ENCODE measurements at regions not wholly inside any gene's neighbourhood (a gene's known extent, or its start where the extent isn't known, plus 50 kb on each side); places are given as distances from the start of the nearest gene placed in this dataset.

DNA sequence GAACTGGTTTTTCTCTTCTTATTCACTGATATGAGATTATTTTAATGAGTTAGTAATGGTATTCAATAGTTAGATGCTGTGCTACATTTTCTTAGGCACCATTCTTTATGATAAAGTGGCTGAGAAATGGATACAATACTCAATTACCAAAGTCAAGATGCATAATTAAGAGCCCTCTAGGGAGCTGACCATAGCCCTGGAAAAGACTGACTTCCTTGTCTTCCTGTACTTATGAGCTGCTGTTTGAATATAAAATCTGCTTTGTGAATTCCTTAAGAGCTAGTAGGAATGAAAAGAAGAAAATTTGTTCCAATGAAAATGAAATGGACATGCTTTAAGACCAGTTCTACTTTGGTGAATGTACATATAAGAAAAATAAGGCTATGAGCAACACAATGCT, 452.3 kb downstream of the KCNA4 start:
- Histone ChIP-seq H3F3A (ENCODE audit: insufficient read depth) (no peaks in the 10 kb centered on the region), H2AFZ (ENCODE audit: low read depth, low read length, severe bottlenecking) (no peak overlapping the region), H3K27ac (ENCODE audit: low read depth, low read length) (no peak overlapping the region), H3K9ac (ENCODE audit: low read length) (no peak overlapping the region), H3K9me3 (ENCODE audit: insufficient read depth, low read length) (no peaks in the 10 kb centered on the region), H3K27me3 (ENCODE audit: low read length) (no peaks in the 10 kb centered on the region), H3K9me2 (replicated peaks; ENCODE audit: insufficient read depth, low read length) (no peaks in the 10 kb centered on the region), H3K4me3 (ENCODE audit: insufficient read depth, low read length, poor library complexity, severe bottlenecking) (no peak overlapping the region), H3K79me2 (ENCODE audit: insufficient read depth, low read length) (no peaks in the 10 kb centered on the region), H4K20me1 (ENCODE audit: low read depth, low read length) (no peaks in the 10 kb centered on the region), H3K36me3 (ENCODE audit: low read length) (no peaks in the 10 kb centered on the region), H3K4me2 (ENCODE audit: low read depth, low read length, poor library complexity, severe bottlenecking) (no peak overlapping the region)
- no peak for TF ChIP-seq EZH2phosphoT487 (conservative IDR thresholded peaks at IDR 0.05; ENCODE audit: low read length)

- no peak overlapping the region for H3K9ac ChIP-seq (ENCODE audit: low read length)
- H3K9me2 ChIP-seq (replicated peaks; ENCODE audit: insufficient read depth, low read length), result no peaks in the 10 kb centered on the region
- H4K20me1 ChIP-seq (ENCODE audit: low read depth, low read length), result no peaks in the 10 kb centered on the region
- H3K9me3 ChIP-seq (ENCODE audit: insufficient read depth, low read length), result no peaks in the 10 kb centered on the region
- no peak for TF ChIP-seq CTCF (IDR thresholded peaks at IDR 0.05; ENCODE audit: insufficient read depth, low read length, poor library complexity, severe bottlenecking)
- no peak for TF ChIP-seq EZH2phosphoT487 (conservative IDR thresholded peaks at IDR 0.05; ENCODE audit: low read length)
- no peaks in the 10 kb centered on the region for H3K79me2 ChIP-seq (ENCODE audit: insufficient read depth, low read length)
- no peak overlapping the region for H3K4me2 ChIP-seq (ENCODE audit: low read depth, low read length, poor library complexity, severe bottlenecking)
- H2AFZ ChIP-seq (ENCODE audit: low read depth, low read length, severe bottlenecking), result no peak overlapping the region
- no peak overlapping the region for H3K4me3 ChIP-seq (ENCODE audit: insufficient read depth, low read length, poor library complexity, severe bottlenecking)
- H3K27ac ChIP-seq (ENCODE audit: low read depth, low read length), result no peak overlapping the region
- H3K27me3 ChIP-seq (ENCODE audit: low read length), result no peaks in the 10 kb centered on the region
- no peaks in the 10 kb centered on the region for H3K36me3 ChIP-seq (ENCODE audit: low read length)
- H3F3A ChIP-seq (ENCODE audit: insufficient read depth), result no peaks in the 10 kb centered on the region
Measured at GRCh38 chr11:29562183-29562582, 454.6 kb downstream of the KCNA4 start.

GRCh38 chr11:29553990-29554389, 462.8 kb downstream of the KCNA4 start:
- Histone ChIP-seq H2AFZ (ENCODE audit: low read depth, low read length, severe bottlenecking) (no peak overlapping the region), H3K9me2 (replicated peaks; ENCODE audit: insufficient read depth, low read length) (no peaks in the 10 kb centered on the region)

More at GRCh38 chr11:29553990-29554389, 462.8 kb downstream of the KCNA4 start:
- Histone ChIP-seq H3F3A (ENCODE audit: insufficient read depth) (no peaks in the 10 kb centered on the region), H3K27ac (ENCODE audit: low read depth, low read length) (no peak overlapping the region), H3K36me3 (ENCODE audit: low read length) (no peaks in the 10 kb centered on the region), H3K79me2 (ENCODE audit: insufficient read depth, low read length) (no peaks in the 10 kb centered on the region), H3K4me3 (ENCODE audit: insufficient read depth, low read length, poor library complexity, severe bottlenecking) (no peak overlapping the region), H3K9ac (ENCODE audit: low read length) (no peak overlapping the region), H3K9me3 (ENCODE audit: insufficient read depth, low read length) (no peaks in the 10 kb centered on the region), H3K4me2 (ENCODE audit: low read depth, low read length, poor library complexity, severe bottlenecking) (no peak overlapping the region), H4K20me1 (ENCODE audit: low read depth, low read length) (no peaks in the 10 kb centered on the region), H3K27me3 (ENCODE audit: low read length) (no peaks in the 10 kb centered on the region)
- TF ChIP-seq EZH2phosphoT487 (conservative IDR thresholded peaks at IDR 0.05; ENCODE audit: low read length), result no peak
- TF ChIP-seq CTCF (IDR thresholded peaks at IDR 0.05; ENCODE audit: insufficient read depth, low read length, poor library complexity, severe bottlenecking), result no peak

Data from SU-DHL-6 (cell line).